GM19043 (cell line): ENCODE measurements at regions not wholly inside any gene's neighbourhood (a gene's known extent, or its start where the extent isn't known, plus 50 kb on each side); places are given as distances from the start of the nearest gene placed in this dataset.

Source experiments
- ATAC-seq: cut with Tn5 transposase; IDR thresholded peaks from one replicate; pipeline ENCODE4 v1.9.1; 2021; ENCODE audit warnings: low read depth; ENCODE audit not compliant: unreplicated experiment

DNA sequence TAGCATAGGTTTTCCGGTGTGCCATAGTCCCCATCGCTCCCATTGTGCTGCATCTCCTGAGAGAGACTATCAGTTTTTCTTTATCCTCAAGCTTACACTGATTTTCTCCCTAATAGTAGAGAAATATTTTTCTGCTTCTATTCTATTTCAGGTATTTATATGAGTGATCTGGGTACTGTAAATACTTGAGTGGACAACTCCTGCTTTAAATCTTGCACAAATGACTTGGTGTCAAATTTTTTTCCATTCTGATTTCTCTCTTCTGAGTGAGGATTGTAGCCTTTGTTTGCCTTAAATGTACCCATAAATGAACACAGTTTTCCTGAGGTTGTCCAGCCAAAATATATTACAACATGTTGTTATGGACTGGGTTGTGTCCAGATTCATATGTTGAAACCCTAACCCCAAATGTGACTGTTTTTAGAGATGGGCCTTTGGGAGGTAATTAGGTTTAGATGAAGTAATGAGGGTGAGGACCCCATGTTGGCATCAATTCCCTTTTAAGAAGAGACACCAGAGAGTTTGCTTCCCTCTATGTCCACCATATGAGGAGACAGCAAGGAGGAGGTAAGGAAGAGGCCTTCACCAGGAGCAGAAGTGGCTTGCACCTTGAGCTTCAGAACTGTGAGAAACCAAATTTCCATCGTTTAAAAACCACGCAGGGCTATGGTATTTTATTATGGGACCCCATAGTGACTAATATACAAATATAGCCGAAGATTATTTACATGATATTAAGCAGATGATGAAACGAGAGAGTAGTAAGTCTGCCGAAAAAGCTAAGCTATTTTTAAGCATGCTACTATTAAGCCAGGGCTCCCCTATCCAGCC is 336.4 kb upstream of the MPDZ start:
- no peak for ATAC-seq

GRCh38 chr9:13614060-13614459 is 334.6 kb upstream of the MPDZ start:
- ATAC-seq = no peak

- ATAC-seq = no peak
Observed at GRCh38 chr9:13613296-13613695, 333.8 kb upstream of the MPDZ start.

GRCh38 chr9:13608451-13608850 is 329.0 kb upstream of the MPDZ start:
- no peak for ATAC-seq

- ATAC-seq = no peak
Observed at GRCh38 chr9:13607481-13608441, 328.3 kb upstream of the MPDZ start.

DNA sequence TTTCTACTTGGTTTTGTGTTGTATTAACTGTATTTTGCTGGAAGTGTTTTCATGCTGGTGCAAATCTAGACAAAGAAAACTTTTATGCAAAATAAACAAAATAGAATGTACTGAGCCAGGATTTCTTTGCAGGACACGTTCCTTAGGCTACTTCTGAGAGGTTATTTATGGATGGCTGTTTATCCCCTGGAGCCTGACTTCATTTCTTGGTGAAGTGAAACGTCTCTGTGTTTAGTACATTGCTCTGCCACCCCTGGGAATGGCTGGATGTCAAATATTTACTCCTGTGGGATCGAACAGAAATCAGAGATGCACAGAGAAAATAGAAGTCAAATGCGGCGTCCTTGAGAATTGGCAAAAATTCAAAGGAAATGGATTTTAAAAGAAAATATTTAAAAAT is 327.1 kb upstream of the MPDZ start:
- no peak for ATAC-seq

GRCh38 chr9:13603921-13604320 is 324.4 kb upstream of the MPDZ start:
- no peak for ATAC-seq

DNA sequence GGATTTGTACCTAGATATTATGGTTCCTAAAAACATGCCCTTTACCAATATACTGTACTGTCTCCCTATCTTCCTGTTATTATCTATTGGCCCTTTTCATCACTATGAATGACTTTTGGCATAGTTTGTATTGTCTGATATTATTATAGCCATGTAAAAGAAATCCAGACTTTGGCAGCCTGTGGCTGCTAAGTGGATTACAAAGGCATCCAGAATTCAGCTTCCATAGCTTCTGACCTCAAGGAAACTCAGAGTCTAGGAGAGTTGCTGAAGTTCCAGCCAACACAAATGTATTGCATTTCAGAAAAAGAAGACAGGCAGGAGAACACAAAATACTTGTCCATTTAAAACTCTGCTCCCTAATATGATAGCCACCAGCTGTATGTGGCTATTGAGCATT is 319.2 kb upstream of the MPDZ start:
- ATAC-seq = no peak

DNA sequence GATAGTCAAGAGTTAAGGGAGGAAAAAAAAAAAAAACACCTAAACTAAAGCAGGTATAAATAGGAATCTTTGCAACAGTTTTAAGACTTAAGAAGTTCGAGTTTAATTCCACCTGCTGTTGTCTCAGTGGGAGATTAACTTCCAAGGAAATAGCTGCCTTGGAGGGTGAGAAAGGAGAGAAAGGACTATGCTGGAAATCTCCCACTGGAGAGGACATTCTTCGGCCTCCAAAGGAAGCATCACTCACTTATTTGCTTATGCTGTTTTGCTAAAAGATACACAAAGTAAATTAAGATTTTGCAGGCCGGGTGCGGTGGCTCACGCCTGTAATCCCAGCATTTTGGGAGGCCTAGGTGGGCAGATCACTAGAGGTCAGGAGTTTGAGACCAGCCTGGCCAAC is 317.9 kb upstream of the MPDZ start:
- ATAC-seq = no peak

GRCh38 chr9:13597004-13597403 is 317.5 kb upstream of the MPDZ start:
- no peak for ATAC-seq

GRCh38 chr9:13596383-13596970 is 317.0 kb upstream of the MPDZ start:
- no peak for ATAC-seq

- ATAC-seq = no peak
Observed at GRCh38 chr9:13590996-13591395, 311.5 kb upstream of the MPDZ start.

DNA sequence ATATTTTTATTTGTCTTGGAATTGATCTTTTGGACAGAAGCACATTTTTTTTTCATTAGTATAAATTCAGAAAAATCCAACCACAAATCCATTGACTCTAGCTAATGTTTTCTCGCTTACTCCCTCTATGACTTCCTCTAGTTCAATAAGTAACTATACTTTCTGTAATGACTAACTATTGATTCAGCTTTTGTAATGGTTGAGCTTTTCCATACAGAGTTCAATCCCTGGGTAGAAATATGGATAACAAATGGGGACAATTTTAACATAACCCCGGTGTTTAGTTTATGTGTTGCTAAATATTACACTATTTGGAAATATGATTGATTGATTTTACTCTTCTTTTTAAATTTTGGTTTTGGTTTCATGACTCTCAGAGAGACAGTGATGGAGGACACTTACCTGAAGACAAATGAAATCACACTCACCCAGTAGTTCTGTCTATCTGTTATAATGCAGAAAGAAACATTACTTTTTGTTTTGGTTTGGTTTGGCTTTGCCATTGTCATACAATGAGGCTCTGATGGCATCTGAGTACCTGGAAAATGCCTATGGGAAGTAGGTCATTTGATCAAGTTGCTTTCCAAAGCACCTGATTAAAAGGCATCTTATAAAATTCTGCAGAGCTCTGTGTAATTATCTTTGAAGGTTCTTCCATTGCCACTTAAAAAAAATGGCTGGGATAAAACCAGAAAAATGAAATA is 309.7 kb upstream of the MPDZ start:
- no peak for ATAC-seq

DNA sequence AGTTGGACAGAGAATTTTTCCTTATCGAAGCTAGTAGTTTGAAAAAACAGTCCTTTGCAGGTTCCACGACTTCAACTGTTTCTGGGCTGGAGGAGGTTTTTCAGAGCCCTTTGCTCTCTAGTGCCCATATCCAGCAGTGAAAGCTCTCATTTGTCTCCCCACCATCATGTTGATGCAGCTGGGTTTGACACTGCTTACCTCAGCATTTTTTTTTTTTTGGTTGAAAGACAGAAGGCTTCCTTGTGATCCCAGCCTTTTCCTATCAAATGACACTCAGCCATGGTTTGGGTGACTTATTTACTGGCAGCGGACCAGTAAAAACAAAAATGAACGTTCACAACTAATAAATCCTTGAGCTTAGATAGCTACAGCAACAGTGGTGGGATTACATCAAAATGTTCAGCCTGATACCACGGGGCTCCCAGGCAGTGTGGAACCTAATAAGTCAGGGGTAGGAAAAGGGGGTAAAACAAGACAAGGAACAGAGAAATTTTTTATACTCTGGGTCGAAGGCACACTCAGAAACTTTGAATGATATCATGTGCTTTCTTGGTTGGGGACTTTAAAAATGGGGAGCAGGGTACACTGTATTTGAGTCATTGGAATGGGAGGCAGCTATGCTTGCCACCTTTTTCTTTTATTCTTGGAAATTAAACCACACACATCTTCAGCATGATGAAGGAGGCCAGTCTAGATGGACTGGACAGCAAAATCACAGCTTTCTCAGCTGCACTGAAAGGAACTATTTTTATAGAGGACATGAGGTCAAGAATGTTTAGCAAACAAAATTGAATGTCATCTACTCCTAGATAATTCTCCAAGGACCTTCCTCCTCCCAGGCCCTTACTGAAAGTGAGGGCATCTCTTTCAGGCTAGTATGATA is 308.9 kb upstream of the MPDZ start:
- no peak for ATAC-seq

GRCh38 chr9:13587571-13587970 is 308.1 kb upstream of the MPDZ start:
- ATAC-seq = no peak

DNA sequence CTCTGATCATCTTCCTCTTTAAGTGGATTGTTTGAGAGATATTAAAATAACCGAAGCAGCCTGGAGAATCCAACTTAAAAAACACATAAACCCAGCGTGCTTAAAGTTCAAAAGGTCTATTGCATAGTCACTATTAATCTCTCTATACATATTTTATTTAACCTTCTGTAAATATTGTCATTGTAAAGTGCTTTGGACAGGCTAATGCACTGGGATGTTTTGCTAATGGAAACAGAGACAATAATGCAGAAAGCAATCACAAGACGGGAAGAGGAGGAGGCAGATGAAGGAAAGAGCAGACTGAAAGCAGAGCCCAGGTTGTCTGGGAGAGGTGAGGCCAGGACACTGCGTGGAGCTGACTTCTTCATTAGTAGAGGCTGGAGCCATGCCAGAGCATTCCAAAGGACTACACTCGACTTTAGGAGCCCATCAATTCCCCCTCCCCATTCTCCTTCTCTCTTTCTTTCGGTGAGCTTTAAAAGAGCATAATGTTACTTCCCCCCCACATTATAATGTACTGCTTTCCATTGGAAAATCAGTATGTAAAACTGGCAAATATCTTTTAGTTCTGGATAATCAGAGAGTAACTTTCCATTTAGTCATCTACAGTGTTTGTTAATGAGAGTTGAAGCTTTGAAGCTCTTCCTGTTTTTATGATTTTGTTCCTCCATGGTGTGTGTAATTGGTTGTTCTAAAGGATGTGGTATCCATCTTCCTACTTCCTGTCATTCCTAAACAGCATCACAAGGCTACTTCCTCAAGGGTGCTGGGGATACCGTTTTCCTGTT is 307.3 kb upstream of the MPDZ start:
- no peak for ATAC-seq

DNA sequence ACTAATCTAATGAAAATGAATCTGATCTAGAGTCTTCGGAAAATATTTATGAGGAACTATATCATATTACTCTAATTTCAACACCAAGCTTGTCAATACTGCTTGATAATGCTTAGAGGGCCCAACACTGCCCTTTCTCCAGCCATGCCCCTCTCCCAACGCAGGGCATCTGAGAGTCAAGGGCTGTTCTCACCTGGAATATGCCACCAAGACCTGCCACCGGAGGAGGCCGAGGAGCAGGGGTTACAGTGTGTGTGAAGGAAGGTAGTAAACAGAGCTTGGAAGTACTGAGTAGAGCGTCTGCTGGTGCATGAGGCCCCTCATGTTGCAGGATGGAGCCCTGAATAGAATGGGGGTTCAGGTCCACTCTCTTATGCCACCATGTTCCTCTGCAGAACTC is 301.3 kb upstream of the MPDZ start:
- no peak for ATAC-seq

GRCh38 chr9:13580131-13580530 is 300.6 kb upstream of the MPDZ start:
- ATAC-seq = no peak

GRCh38 chr9:13576101-13576500 is 296.6 kb upstream of the MPDZ start:
- ATAC-seq = no peak
